Left forelimb (tissue), 1 donor: ENCODE measurements at regions not wholly inside any gene's neighbourhood (a gene's known extent, or its start where the extent isn't known, plus 50 kb on each side); places are given as distances from the start of the nearest gene placed in this dataset.

Experiments
- DNase-seq: peaks from one replicate; pipeline ENCODE4 v3.0.0-alpha.2; 2018; ENCODE audit warnings: low spot score

- no peak for DNase-seq
Measured at GRCh38 chr21:38659936-38660332, 145.8 kb upstream of the ETS2 start.

GRCh38 chr21:38660333-38661196, 145.2 kb upstream of the ETS2 start:
- no peak for DNase-seq

GRCh38 chr21:38661197-38661871, 144.4 kb upstream of the ETS2 start:
- peak; percentile 68 for DNase-seq

- no peak for DNase-seq
Measured at GRCh38 chr21:38661889-38662568, 143.7 kb upstream of the ETS2 start.

- DNase-seq = no peak
Measured at GRCh38 chr21:38663282-38663681, 142.4 kb upstream of the ETS2 start.

- DNase-seq = no peak
Measured at GRCh38 chr21:38664315-38664714, 141.4 kb upstream of the ETS2 start.

- no peak for DNase-seq
Measured at GRCh38 chr21:38664841-38665240, 140.9 kb upstream of the ETS2 start.

GRCh38 chr21:38667291-38667870, 138.3 kb upstream of the ETS2 start:
- DNase-seq = no peak

- DNase-seq = no peak
Measured at GRCh38 chr21:38668067-38668466, 137.7 kb upstream of the ETS2 start.

- no peak for DNase-seq
Measured at GRCh38 chr21:38668541-38668940, 137.2 kb upstream of the ETS2 start.

GRCh38 chr21:38669186-38669585, 136.5 kb upstream of the ETS2 start:
- DNase-seq = no peak

GRCh38 chr21:38670861-38671260, 134.9 kb upstream of the ETS2 start:
- DNase-seq = no peak

GRCh38 chr21:38671773-38672172, 134.0 kb upstream of the ETS2 start:
- DNase-seq = no peak

- DNase-seq = no peak
Measured at GRCh38 chr21:38675182-38675824, 130.4 kb upstream of the ETS2 start.

- no peak for DNase-seq
Measured at GRCh38 chr21:38678827-38679226, 126.9 kb upstream of the ETS2 start.

GRCh38 chr21:38679534-38679933, 126.2 kb upstream of the ETS2 start:
- no peak for DNase-seq

- DNase-seq = no peak
Measured at GRCh38 chr21:38680401-38680800, 125.3 kb upstream of the ETS2 start.

- DNase-seq = no peak
Measured at GRCh38 chr21:38683222-38683621, 122.5 kb upstream of the ETS2 start.

GRCh38 chr21:38688068-38688467, 117.7 kb upstream of the ETS2 start:
- DNase-seq = no peak

- DNase-seq = no peak
Measured at GRCh38 chr21:38691631-38692030, 114.1 kb upstream of the ETS2 start.

GRCh38 chr21:38696579-38696978, 109.2 kb upstream of the ETS2 start:
- DNase-seq = no peak

GRCh38 chr21:38699048-38699447, 106.7 kb upstream of the ETS2 start:
- DNase-seq = no peak
